ENCODE measurements at regions not wholly inside any gene's neighbourhood (a gene's known extent, or its start where the extent isn't known, plus 50 kb on each side); places are given as distances from the start of the nearest gene placed in this dataset.
"Not testable (repeated sequence)": the region's sequence is repeated elsewhere in the genome, so short reads cannot be mapped to it uniquely, and the experiment has no call there.

DNA sequence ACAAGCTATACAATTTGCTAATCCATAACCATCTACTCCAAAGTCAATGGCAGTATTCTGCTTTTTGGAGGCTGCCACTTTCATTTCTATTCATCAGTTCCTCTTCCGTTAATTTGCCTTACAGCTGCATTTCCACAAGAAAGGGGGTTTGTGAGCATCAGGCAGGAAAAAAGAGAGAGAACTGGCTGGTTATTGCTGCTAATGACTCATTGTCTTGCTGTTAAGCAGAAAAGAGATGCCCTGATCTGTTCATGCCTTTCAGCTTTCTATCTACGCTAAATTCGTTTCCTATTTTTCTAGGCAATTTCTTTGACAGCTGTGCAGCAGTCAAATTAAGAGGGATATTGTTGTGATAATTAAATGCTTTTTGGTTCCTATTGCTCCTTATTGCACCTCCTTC, 65.9 kb upstream of the GNAQ start:
- DNase-seq (ENCODE audit: low spot score in 2 of 2) (no peak), ATAC-seq (no peak)
- Mint-ChIP-seq H3K27ac (no peak overlapping the region), H3K36me3 (no peaks in the 10 kb centered on the region), H3K9me3 (no peaks in the 10 kb centered on the region)

DNA sequence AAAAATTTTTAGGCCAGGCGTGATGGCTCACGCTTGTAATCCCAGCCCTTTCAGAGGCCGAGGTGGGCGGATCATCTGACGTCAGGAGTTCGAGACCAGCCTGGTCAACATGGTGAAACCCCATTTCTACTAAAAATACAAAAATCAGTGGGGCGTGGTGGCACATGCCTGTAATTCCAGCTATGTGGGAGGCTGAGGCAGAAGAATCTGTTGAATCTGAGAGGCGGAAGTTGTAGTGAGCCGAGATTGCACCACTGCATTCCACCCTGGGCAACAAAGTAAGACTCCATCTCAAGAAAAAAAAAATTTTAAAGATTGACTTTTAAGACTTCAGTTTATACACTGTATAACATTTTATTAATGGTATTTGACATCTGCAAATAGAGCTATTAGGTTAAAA, 60.1 kb upstream of the GNAQ start:
- DNase-seq (ENCODE audit: low spot score in 2 of 2): no peak
- H3K36me3 Mint-ChIP-seq: peaks cover 5 to 7% of the 10 kb centered on the region in 2 donors
- no peak overlapping the region for H3K27ac Mint-ChIP-seq
- H3K9me3 Mint-ChIP-seq: peaks cover 0 to 4% of the 10 kb centered on the region in 2 donors
- no peak for ATAC-seq

DNA sequence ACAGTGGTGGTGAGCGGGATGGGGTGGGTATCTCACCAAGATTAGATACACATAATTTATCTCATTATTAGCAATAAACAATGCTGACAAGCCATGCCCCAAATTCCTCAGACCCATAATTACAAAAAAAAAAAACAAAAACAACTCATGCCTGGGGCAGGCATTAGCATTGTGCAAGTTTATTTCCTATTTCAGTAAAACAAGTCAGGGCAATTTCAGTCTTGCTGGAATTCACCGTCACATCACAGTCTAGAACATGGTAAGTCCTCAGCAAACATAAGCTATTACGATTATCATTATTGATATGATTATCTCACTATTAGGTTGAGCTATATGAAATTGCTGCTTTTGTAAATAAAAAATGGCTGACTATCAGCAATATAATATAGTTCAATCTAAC, 57.5 kb upstream of the GNAQ start:
- H3K9me3 Mint-ChIP-seq: peaks cover 12 to 15% of the 10 kb centered on the region in 2 donors
- peaks cover 14 to 18% of the 10 kb centered on the region in 2 donors for H3K36me3 Mint-ChIP-seq
- ATAC-seq (no peak), DNase-seq (ENCODE audit: low spot score in 2 of 2) (no peak)
- no peak overlapping the region for H3K27ac Mint-ChIP-seq

DNA sequence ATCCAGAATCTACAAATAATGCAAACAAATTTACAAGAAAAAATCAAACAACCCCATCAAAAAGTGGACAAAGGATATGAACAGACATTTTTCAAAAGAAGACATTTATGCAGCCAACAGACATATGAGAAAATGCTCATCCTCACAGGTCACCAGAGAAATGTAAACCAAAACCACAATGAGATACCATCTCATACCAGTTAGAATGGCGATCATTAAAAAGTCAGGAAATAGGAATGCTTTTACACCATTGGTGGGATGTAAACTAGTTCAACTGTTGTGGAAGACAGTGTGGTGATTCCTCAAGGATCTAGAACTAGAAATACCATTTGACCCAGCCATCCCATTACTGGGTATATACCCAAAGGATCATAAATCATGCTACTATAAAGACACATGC, 56.6 kb upstream of the GNAQ start:
- not testable (repeated sequence) for DNase-seq (ENCODE audit: low spot score in 2 of 2); H3K27ac Mint-ChIP-seq; ATAC-seq
- H3K9me3 Mint-ChIP-seq: peaks cover 12 to 15% of the 10 kb centered on the region in 2 donors
- peaks cover 14 to 18% of the 10 kb centered on the region in 2 donors for H3K36me3 Mint-ChIP-seq
